GM21619 (cell line): ENCODE measurements at regions not wholly inside any gene's neighbourhood (a gene's known extent, or its start where the extent isn't known, plus 50 kb on each side); places are given as distances from the start of the nearest gene placed in this dataset.
"Not testable (repeated sequence)": the region's sequence is repeated elsewhere in the genome, so short reads cannot be mapped to it uniquely, and the experiment has no call there.

ENCODE experiments used
- ATAC-seq: cut with Tn5 transposase; IDR thresholded peaks from one replicate; pipeline ENCODE4 v1.9.1; 2021; ENCODE audit not compliant: unreplicated experiment

- ATAC-seq: no peak
Measured at GRCh38 chr5:23451156-23451555, 56.3 kb upstream of the PRDM9 start.

DNA sequence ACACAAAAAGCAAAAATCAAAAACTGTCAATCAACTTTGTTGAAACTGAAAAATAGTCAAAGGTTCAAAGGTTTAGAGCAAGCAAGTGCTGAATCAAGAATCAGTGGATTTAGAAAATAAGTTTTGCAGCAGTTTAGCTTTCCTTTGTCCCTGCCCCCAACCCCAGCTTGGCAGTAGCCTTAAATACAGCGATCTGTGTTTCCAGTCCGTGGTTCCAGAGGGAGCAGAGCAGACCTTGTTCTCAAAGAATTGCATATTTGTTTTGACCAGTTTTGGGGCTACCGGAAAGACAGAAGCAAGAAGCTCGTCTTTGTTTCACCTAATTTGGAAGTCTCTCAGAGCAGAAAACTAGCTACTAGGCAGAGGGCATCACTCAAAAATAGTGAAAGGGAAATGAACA, 57.2 kb upstream of the PRDM9 start:
- ATAC-seq: no peak

DNA sequence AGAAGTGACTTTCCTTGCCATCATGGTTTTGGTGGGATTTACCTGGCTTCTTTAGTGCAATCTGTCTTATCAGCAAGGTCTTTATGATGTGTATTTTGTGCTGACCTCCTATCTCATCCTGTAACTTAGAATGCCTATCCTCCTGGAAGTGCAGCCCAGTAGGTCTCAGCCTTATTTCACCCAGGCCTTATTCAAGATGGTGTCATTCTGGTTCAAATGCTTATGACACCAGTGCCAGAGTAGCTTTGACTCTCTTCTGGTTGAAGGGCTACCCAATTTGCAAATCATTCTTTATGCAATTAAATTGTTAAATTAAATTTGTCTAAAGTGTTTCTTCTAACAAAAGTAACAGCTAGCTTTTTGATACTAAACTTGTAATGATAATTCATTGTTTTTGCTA, 58.8 kb upstream of the PRDM9 start:
- no peak for ATAC-seq

DNA sequence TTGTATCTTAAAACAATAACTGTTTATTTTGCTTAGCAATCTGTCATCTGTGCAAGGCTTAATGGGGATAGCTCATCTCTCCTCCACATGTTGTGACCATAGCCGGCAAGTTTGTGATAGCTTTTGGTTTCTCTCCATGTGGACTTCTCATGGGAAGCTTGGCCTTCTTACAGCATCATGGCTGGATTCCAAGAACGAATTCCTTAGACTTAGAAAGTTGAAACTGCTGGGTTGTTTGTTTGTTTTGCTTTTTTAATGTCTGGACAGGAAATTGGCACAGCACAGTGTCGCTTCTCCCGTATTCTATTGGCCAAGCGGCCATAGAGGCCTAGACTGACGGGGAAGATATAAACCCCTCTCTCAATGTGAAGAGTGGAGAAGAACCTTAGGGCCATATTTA, 61.0 kb upstream of the PRDM9 start:
- ATAC-seq: no peak

DNA sequence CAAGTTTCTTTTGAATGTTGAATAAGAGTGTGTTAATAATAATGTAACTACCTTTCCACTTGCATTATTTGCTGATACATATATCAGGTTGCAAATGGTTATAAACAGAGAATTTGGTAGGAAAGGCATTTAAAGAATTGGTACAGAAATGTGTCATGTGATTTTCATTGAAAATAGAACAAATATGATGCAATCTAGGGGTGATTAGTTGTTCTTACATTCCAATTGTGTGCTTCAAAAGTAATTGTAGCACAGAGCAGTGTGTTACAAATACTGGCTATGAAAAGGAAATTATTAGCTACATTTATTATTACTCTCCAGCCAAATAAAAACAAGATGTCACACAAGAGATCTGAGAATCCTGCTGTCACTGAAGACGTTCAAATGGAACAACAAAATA, 61.8 kb upstream of the PRDM9 start:
- no peak for ATAC-seq

DNA sequence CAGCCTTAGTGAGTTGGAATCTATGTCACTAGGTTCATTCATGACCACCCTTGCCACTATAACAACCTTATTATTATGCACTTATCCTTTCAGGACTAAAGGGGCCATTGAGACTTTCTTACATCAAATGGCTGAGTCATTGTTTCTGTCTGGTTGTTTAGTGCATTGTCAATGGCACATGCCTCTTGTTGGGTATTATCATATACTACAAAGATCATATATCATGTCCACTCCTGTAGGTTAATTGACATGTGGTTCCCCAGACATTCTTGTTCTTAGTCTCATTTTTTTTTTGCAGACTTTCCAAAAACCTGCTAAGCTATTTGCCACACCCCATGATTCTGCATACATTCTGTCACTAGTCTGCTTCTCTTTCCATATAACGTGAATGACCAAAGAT, 66.7 kb upstream of the PRDM9 start:
- no peak for ATAC-seq

DNA sequence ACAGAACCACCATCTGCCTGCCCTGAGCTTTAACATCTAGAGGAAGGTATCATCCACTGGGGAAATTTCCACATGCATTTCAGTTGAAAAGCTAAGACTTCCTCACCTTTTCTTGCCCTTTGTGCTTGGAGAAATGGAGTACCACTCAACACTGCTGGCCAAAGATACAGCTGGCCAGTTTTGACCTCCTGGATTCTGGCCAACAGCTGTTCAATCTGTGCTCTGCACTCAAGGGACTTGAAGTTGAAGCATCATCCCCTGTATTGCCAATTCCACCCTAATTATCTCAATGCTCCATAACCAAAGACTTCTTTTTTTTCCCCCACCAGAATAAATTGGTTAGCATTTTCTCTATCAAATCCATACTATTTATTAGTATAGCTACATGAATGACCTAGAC, 70.4 kb upstream of the PRDM9 start:
- no peak for ATAC-seq

DNA sequence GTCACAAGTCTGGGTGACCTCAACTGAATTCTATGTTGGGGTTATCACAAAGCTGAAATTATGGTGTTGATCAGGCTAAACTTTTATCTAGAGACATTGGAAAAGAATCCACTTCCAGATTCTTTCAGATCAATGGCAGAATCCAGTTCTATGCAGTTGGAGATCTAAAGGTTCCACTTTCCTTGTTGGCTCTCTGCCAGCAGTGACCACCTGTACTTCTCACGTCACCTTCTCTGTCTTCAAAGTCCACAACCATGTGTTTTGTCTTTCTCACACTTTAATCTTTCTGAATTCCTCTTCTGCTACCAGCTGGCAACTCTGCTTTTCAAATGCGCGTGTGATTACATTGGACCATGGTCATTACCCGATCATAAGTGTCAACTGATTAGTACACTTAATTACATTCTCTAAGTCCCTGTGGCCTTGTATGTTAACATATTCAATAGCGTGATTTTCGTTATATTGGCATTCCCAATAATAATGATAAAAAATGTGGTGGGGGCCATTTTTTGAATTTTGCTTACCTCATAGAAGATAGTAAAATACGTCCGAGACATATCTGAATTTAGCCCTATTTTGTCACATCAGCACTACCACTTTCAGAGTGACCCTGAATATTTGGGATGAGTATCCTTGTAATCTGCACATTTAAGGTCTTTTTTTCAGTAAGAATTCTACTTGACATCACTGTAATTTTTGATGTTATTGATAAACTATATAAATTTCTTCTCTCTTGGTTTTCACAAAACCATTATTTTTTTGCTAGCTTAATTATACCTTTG, 73.7 kb upstream of the PRDM9 start:
- ATAC-seq: no peak

GRCh38 chr5:23428705-23429104, 78.7 kb upstream of the PRDM9 start:
- ATAC-seq: no peak

DNA sequence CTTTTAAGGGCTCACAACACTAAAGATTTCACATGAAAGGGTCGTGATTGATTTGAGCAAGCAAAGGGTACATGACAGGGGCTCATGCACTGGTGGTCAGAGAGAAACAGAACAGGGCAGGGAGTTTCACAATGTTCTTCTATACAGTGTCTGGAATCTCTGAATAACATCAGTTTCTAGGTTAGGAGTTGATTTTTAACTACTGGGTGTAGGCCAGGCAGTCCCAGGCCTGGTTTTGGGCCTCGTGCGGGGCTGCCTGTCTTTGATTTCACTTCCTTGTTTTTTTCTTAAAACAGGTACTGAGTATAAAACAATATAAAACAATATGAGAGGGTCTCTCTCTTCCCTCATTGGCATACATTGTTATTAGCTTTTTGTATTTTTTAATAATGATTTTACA, 87.2 kb upstream of the PRDM9 start:
- ATAC-seq: not testable (repeated sequence)

DNA sequence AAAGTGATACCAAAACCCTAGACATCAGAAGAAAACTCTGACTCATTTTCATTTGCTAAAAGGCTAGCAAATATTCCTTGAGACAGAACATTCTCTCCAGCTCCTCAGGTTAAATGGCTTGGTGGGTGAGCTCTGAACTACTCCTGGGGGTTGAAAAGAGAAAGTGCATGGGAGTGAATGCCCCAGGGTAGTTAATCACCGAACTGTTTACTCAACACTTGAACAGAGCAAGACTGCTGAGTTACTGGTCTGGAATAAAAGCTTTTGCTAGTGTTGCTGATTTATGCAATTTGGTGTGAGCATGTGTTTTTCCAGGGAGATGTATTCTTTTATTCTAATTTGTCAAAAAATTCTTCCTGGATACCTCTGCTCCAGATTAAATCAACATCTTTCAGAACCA, 88.3 kb upstream of the PRDM9 start:
- ATAC-seq: no peak

GRCh38 chr5:23412515-23412914, 94.9 kb upstream of the PRDM9 start:
- no peak for ATAC-seq

- ATAC-seq: no peak
Measured at GRCh38 chr5:23411994-23412393, 95.4 kb upstream of the PRDM9 start.

GRCh38 chr5:23411200-23411599, 96.2 kb upstream of the PRDM9 start:
- ATAC-seq: no peak

DNA sequence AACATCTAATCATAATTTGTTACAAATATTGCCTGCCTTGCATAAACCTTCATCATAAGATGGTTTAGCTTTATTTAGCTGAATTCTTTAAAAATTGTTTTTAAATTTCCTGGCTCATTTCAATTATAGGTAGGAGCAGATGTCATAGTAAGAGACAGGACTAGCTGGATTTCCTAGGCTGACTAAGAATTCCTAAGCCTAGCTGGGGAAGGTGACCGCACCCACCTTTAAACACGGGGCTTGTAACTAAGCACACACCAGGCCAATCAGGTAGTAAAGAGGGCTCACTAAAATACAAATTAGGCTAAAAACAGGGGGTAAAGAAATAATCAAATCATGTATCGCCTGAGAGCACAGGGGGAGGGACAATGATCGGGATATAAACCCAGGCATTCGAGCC, 96.6 kb upstream of the PRDM9 start:
- not testable (repeated sequence) for ATAC-seq

DNA sequence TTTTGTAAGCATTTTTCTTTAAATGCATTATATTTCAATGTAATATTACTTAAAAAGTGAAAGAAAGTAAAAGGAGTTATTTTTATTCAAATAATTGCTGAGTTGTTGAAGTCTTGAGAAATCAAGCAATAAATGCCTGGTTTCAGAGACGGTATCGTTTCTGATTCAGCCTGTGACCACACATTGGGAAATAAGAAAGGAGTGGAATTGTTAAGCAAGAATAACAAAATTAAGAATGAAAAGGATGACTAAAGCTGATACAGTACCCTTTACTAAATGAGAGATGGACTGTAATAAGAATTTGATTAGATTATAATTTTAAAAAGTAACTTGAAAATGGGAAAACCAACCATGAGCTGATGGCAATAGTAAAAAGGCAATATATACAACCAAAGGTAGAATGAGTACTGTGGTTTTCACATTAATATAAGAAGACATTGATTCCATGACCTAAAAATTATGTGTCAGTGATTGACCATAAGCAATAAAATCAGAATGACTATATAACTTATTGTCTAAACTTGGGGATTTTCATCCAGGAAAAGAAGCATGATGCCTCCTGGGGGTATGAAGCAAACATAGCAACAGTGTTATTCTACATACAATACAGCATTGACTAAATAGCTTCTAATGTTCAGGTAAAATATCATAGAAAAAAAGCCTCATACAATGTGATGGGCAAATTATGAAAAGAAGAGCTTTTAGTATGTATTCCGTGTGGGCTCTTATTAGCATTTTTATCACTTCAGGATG, 101.9 kb upstream of the PRDM9 start:
- ATAC-seq: no peak

DNA sequence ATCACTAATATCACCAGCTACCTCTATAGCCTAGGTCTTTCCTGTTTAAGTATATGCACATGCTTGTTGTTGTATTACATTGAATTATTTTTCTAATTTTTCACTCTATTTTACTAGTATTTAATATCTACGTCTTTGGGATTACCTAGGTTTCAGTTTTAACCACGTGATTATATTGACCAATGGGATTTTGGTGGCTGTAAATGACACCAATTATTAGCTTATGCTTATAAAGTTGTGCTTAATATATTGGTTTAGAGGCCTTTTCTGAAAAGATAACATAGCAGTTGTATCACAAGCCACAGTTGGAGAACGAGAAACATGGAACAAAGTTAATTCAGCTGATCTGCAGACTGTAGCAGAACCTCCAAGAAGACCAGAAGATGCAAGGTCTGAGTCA, 104.8 kb upstream of the PRDM9 start:
- ATAC-seq: no peak

GRCh38 chr5:23400951-23401350, 106.5 kb upstream of the PRDM9 start:
- ATAC-seq: no peak

- no peak for ATAC-seq
Measured at GRCh38 chr5:23396346-23396745, 111.1 kb upstream of the PRDM9 start.

DNA sequence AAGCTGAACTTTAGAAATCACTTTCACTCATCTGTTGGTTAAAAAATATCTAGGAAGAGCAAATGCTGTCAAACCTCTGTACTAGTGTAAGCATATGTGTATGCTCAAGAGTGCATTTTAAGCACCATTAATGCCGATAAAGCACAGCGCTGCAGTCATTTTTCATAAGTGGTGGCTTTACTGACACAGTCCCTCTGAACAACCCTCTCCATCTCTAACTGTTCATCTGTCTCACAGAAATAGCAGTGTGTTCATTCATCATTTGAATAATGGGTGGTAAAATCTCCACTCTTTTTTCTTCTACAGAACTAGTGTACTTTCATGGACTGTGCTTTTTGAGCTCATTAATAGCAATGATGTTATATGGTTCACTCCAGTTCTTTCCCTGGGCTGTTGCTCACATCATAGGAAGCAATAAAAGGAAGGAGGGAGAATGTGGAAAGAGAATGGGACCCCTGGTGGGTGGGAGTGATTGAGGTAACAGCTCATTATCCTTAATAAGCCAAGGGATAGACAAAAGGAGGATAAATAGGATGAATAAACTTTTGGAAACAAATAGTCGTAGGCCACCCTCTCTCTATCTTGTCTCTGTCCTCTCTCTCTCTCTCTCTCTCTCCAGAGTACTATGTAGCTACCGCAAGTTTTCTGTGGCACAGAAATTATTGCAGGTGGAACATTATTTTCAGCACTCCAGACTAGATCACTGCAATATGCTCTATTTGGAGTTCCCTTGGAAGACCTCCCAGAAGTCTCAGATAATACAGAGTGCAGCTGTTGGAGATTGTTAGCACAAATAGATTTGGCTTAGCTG, 117.9 kb upstream of the PRDM9 start:
- ATAC-seq: no peak

GRCh38 chr5:23385036-23385435, 122.4 kb upstream of the PRDM9 start:
- ATAC-seq: no peak

DNA sequence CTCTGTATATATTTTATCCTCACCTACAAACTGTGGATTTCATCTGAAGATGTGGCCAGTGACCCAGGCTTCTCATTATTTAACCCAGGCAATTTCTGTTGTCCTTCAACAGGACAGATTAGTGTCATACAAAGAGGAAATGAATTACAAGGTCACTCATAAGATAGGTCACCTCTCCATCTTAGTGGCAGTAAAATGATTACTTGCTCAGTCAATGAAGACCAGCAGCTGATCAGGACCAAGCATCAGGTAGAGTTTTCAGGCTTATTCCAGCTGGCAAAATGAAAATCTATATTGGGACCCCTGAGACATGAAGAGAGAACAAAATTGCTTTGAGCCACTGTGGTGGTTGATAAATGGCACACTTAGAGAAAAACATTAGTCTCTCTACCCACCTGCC, 135.2 kb upstream of the PRDM9 start:
- no peak for ATAC-seq
